ENCODE measurements at regions not wholly inside any gene's neighbourhood (a gene's known extent, or its start where the extent isn't known, plus 50 kb on each side); places are given as distances from the start of the nearest gene placed in this dataset.

GRCh38 chr4:72959411-72959810, 110.1 kb downstream of the COX18 start:
- H3K4me1 ChIP-seq: no peaks in the 10 kb centered on the region
- no peak overlapping the region for H3K27ac ChIP-seq
- no peaks in the 10 kb centered on the region for H3K9me3 ChIP-seq
- 43 to 58% methylated on average over 1 to 2 of the region's 2 CpGs for WGBS, 2 donors
- no peak overlapping the region for H3K4me3 ChIP-seq
- no peak for TF ChIP-seq POLR2A (IDR thresholded peaks at IDR 0.05)
- TF ChIP-seq CTCF (IDR thresholded peaks at IDR 0.05): no peak
- H3K27me3 ChIP-seq: no peaks in the 10 kb centered on the region
- no peaks in the 10 kb centered on the region for H3K36me3 ChIP-seq
- intact Hi-C loops (cut with DNase I): no loop called here
- no peak for DNase-seq

- Histone ChIP-seq H3K9me3 (no peaks in the 10 kb centered on the region), H3K27me3 (no peaks in the 10 kb centered on the region), H3K4me3 (no peak overlapping the region), H3K4me1 (no peaks in the 10 kb centered on the region), H3K36me3 (no peaks in the 10 kb centered on the region), H3K27ac (no peak overlapping the region)
- no peak for DNase-seq
- intact Hi-C loops (cut with DNase I): no loop called here
- 76 to 95% methylated on average over 2 of the region's 2 CpGs for WGBS, 2 donors
- no peak for TF ChIP-seq CTCF (IDR thresholded peaks at IDR 0.05)
- no peak for TF ChIP-seq POLR2A (IDR thresholded peaks at IDR 0.05)
These were observed 114.7 kb downstream of the COX18 start for GRCh38 chr4:72954811-72955210.

GRCh38 chr4:72953571-72953970, 115.9 kb downstream of the COX18 start:
- no peak for TF ChIP-seq CTCF (IDR thresholded peaks at IDR 0.05)
- TF ChIP-seq POLR2A (IDR thresholded peaks at IDR 0.05): no peak
- Histone ChIP-seq H3K27ac (no peak overlapping the region), H3K4me3 (no peak overlapping the region), H3K36me3 (no peaks in the 10 kb centered on the region), H3K27me3 (no peaks in the 10 kb centered on the region), H3K9me3 (no peaks in the 10 kb centered on the region), H3K4me1 (no peaks in the 10 kb centered on the region)
- intact Hi-C loops (cut with DNase I): no loop called here
- no peak for DNase-seq
- 33 to 47% methylated on average over 1 of the region's 1 CpG for WGBS, 2 donors

- Histone ChIP-seq H3K36me3 (no peaks in the 10 kb centered on the region), H3K27ac (no peak overlapping the region), H3K4me1 (no peaks in the 10 kb centered on the region), H3K9me3 (no peaks in the 10 kb centered on the region), H3K27me3 (no peaks in the 10 kb centered on the region), H3K4me3 (no peak overlapping the region)
- TF ChIP-seq POLR2A (IDR thresholded peaks at IDR 0.05) (no peak), CTCF (IDR thresholded peaks at IDR 0.05) (no peak)
- DNase-seq: no peak
- intact Hi-C loops (cut with DNase I): no loop called here
- WGBS, 2 donors: 47 to 58% methylated on average over 2 of the region's 2 CpGs
These were observed 117.9 kb downstream of the COX18 start for GRCh38 chr4:72951628-72952027.

- intact Hi-C loops (cut with DNase I): no loop called here
- Histone ChIP-seq H3K4me1 (no peaks in the 10 kb centered on the region), H3K4me3 (no peak overlapping the region), H3K27me3 (no peaks in the 10 kb centered on the region), H3K36me3 (no peaks in the 10 kb centered on the region), H3K9me3 (no peaks in the 10 kb centered on the region), H3K27ac (no peak overlapping the region)
- TF ChIP-seq CTCF (IDR thresholded peaks at IDR 0.05) (no peak), POLR2A (IDR thresholded peaks at IDR 0.05) (no peak)
- WGBS, 2 donors: 83 to 89% methylated on average over 1 of the region's 1 CpG
- no peak for DNase-seq
These were observed 118.4 kb downstream of the COX18 start for GRCh38 chr4:72951147-72951546.

Measured in esophagus squamous epithelium (tissue), 5 donors.